Heart right ventricle (tissue), 16 donors: ENCODE measurements at regions not wholly inside any gene's neighbourhood (a gene's known extent, or its start where the extent isn't known, plus 50 kb on each side); places are given as distances from the start of the nearest gene placed in this dataset.
A peak's percentile ranks its signal among the peaks of the same experiment; 100 is the strongest.

Experiments used
- ATAC-seq, 8 donors: fragments of 200-7000 bp; cut with Tn5 transposase; one replicate each; pipeline ENCODE4 v1.9.1; 2020; ENCODE audit warnings: mild to moderate bottlenecking in 8 of 8, moderate library complexity in 8 of 8, moderate number of reproducible peaks in 1 of 8
- DNase-seq, 2 donors: peaks; one replicate each; pipeline ENCODE4 v3.0.0-alpha.2; 2020
- H3K27ac ChIP-seq, 10 donors: fragments of 200-600 bp; sonication (generic) in 2 of 10; one replicate each; pipeline versions ENCODE4 v1.5.0 to v1.8.0; 2020 to 2022; ENCODE audit warnings: mild to moderate bottlenecking in 3 of 10
- H3K27me3 ChIP-seq, 7 donors: fragments of 200-600 bp; one replicate each; pipeline ENCODE4 v1.8.0; 2021 to 2022; ENCODE audit warnings: mild to moderate bottlenecking in 2 of 7
- H3K36me3 ChIP-seq, 9 donors: fragments of 200-600 bp; sonication (generic) in 1 of 9; one replicate each; pipeline versions ENCODE4 v1.5.0 to v1.8.0; 2020 to 2022; ENCODE audit warnings: mild to moderate bottlenecking in 2 of 9
- H3K4me1 ChIP-seq, 9 donors: fragments of 200-600 bp; sonication (generic) in 1 of 9; one replicate each; pipeline versions ENCODE4 v1.5.0 to v1.8.0; 2020 to 2022; ENCODE audit warnings: mild to moderate bottlenecking in 4 of 9
- H3K4me3 ChIP-seq, 10 donors: fragments of 200-600 bp; sonication (generic) in 2 of 10; one replicate each; pipeline versions ENCODE4 v1.5.0 to v1.8.0; 2020 to 2022; ENCODE audit warnings: mild to moderate bottlenecking in 7 of 10, moderate library complexity in 2 of 10
- H3K9me3 ChIP-seq, 11 donors: fragments of 200-600 bp in 10 of 11; sonication (generic) in 2 of 11; one replicate each; pipeline versions ENCODE4 v1.5.0 to v1.8.0; 2013 to 2022; ENCODE audit warnings: mild to moderate bottlenecking in 2 of 11, control low read depth in 1 of 11, moderate library complexity in 1 of 11
- WGBS, 2 donors: extraction: QIAGEN DNeasy Blood & Tissue Kit; methylation state at CpG; one replicate each; pipeline ENCODE4 v1.1.7; 2013; ENCODE audit warnings: inconsistent platforms in 1 of 2; 5-methylcytosine and 5-hydroxymethylcytosine counted together
- intact Hi-C, 10 donors: fragments of 100-400 bp; cut with DNase I; formaldehyde crosslinking; loops; one replicate each; pipeline versions ENCODE4 v1.11.1 to v1.14.2; 2022
- TF ChIP-seq, protein P1 (sequence below), 9 donors: fragments of 200-600 bp; sonication (generic) in 2 of 9; IDR thresholded peaks; one replicate each; pipeline versions ENCODE4 v1.5.0 to v1.8.0; 2021 to 2022; ENCODE audit warnings: antibody characterized with exemption in 9 of 9, mild to moderate bottlenecking in 5 of 9, moderate library complexity in 1 of 9
- donor health status: Arrhythmogenic right ventricular cardiomyopathy.
- donor health status: ischemic (EF 13 %, LVEDD 7.1; RV severe dilation, severe dysfunction).
- donor health status: healthy with polysubstance abuse.
- donor health status: DM: no; HTN: yes; CAD: no.
- donor health status: DM: no; HTN: no; CAD: no.
- donor health status: ischemic (EF 25% LVEDD 6.9; RV normal size, moderate dysfunction).
- donor health status: ischemic (EF 25% LVEDD 5.7; RV mildly dilated, moderate dysfunction).
- donor health status: healthy.
- donor health status: DM: yes; HTN: yes; CAD: no.
- donor health status: Ischemic cardiomyopathy.
- donor health status: ischemic (EF 35%, LVEDD 5.7; RV mildly dilated, moderate dysfunction).
- donor health status: nonischemic (EF 11% LVEDD 7.7; RV severe dilation, severe dysfunction).
- donor health status: DM: yes; HTN: yes; CAD: no.
- donor health status: PGD.
- donor health status: ischemic (EF 29% LVEDD 5.4; RV normal size, mild dysfunction).
- donor health status: nonischemic (EF 23%, LVEDD 6.1; RV moderate dilation, normal function).

DNA sequence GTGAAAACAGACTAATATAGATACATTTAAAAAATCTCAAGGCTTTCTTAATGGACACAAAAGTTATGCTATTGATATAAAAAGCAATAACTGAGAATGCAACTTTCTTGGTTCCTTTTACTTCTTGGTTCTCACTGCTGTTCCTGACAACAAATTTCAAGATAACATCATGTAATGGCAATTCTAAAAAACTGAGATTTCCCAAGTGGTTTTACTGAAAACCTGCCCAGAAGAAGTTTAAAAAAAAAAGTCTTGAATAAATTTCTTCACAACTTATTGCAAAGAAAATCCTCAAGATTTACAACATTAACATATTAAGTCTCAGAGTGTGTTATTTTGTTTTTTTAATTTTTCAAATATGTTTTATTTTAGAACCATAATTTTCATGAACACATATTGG is 302.8 kb upstream of the COX7C start:
- ATAC-seq = no peak
- Histone ChIP-seq H3K9me3 (peaks cover 0 to 3% (median 0%) of the 10 kb centered on the region in 11 donors), H3K4me1 (no peaks in the 10 kb centered on the region), H3K27me3 (no peaks in the 10 kb centered on the region), H3K36me3 (no peaks in the 10 kb centered on the region), H3K27ac (peak overlapping the region in 2 of 10 donors; percentile 8 to 29), H3K4me3 (no peak overlapping the region)
- no peak for DNase-seq
- intact Hi-C loops = no loop called here
- TF ChIP-seq, protein P1, sequence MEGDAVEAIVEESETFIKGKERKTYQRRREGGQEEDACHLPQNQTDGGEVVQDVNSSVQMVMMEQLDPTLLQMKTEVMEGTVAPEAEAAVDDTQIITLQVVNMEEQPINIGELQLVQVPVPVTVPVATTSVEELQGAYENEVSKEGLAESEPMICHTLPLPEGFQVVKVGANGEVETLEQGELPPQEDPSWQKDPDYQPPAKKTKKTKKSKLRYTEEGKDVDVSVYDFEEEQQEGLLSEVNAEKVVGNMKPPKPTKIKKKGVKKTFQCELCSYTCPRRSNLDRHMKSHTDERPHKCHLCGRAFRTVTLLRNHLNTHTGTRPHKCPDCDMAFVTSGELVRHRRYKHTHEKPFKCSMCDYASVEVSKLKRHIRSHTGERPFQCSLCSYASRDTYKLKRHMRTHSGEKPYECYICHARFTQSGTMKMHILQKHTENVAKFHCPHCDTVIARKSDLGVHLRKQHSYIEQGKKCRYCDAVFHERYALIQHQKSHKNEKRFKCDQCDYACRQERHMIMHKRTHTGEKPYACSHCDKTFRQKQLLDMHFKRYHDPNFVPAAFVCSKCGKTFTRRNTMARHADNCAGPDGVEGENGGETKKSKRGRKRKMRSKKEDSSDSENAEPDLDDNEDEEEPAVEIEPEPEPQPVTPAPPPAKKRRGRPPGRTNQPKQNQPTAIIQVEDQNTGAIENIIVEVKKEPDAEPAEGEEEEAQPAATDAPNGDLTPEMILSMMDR (IDR thresholded peaks at IDR 0.05) = no peak

DNA sequence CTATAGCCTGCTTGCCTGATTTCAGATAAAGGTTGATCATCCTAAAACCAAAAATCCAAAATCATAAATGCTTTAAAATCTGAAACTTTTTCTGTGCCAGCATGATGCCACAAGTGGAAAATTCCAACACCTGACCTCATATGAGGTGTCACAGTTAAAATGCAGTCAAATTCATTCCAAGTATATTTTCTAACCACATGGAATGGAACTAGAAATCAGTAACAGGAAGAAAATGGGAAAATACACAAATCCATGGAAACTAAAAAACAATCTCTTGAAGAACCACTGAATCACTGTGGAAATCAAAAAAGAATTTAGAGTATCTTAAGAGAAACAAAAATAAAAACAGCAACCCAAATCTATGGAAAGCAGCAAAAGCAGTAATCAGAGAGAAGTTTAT is 297.5 kb upstream of the COX7C start:
- ATAC-seq (no peak), DNase-seq (no peak)
- Histone ChIP-seq H3K27me3 (no peaks in the 10 kb centered on the region), H3K36me3 (no peaks in the 10 kb centered on the region), H3K27ac (no peak overlapping the region), H3K4me3 (no peak overlapping the region), H3K4me1 (no peaks in the 10 kb centered on the region), H3K9me3 (peaks cover 0 to 3% (median 0%) of the 10 kb centered on the region in 11 donors)
- TF ChIP-seq, protein P1 (IDR thresholded peaks at IDR 0.05) = no peak
- intact Hi-C loops = no loop called here

DNA sequence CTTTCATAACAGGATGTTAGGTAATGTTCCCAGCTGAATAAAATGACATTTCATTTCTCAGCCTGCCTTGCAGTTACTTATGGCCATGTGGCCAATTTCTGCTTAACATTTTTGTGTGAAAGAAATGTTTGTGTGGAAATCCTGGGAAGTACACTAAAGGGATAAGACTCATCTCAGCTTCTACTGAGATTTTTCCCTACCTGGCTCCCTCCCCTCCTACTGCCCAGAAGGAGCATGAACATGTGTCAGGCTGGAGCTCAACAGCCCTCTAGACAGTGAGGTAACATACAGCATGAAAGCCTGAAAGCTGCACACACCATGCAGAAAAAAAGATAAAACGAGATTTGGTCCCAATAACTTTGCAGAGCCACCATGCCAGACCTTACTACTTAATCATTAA is 288.4 kb upstream of the COX7C start:
- WGBS, 2 donors = 52 to 67% methylated on average over 1 of the region's 1 CpG
- H3K9me3 ChIP-seq = peaks cover 0 to 6% (median 0%) of the 10 kb centered on the region in 11 donors
- peak in 1 of 8 donors; percentile 62 for ATAC-seq

DNA sequence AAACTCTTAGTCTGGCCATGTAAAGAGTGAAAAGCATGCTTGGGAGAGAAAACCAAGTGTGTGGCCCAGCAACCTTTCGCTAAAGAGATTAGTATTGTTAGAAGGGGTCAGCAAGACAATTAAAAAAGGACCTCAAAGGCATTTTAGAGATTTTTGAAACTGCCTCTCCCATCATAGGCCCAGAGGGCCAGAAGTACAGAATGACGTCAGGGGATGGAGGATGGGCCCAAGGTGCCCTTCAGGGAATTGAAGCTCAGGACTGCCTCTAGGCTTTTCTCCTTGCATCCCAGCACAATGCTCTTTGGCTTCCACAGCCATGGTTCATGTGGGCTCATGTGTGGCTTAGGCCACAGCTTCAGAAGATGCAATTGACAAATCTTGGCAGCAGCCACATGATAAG is 287.0 kb upstream of the COX7C start:
- DNase-seq = no peak
- H3K4me3 ChIP-seq = no peak overlapping the region
- TF ChIP-seq, protein P1 (IDR thresholded peaks at IDR 0.05) = no peak
- WGBS, 2 donors = 86 to 88% methylated on average over 2 of the region's 2 CpGs
- peaks cover 0 to 6% (median 0%) of the 10 kb centered on the region in 11 donors for H3K9me3 ChIP-seq
- H3K27me3 ChIP-seq = no peaks in the 10 kb centered on the region
- no peaks in the 10 kb centered on the region for H3K36me3 ChIP-seq
- no peak overlapping the region for H3K27ac ChIP-seq
- no peak for ATAC-seq
- intact Hi-C loops = no loop called here
- H3K4me1 ChIP-seq = no peaks in the 10 kb centered on the region

More for the DNA sequence above, 288.4 kb upstream of the COX7C start:
- intact Hi-C loops = no loop called here
- TF ChIP-seq, protein P1 (IDR thresholded peaks at IDR 0.05) = no peak
- H3K4me3 ChIP-seq = no peak overlapping the region
- no peaks in the 10 kb centered on the region for H3K4me1 ChIP-seq
- no peaks in the 10 kb centered on the region for H3K36me3 ChIP-seq
- DNase-seq = no peak
- H3K27ac ChIP-seq = no peak overlapping the region
- H3K27me3 ChIP-seq = no peaks in the 10 kb centered on the region

DNA sequence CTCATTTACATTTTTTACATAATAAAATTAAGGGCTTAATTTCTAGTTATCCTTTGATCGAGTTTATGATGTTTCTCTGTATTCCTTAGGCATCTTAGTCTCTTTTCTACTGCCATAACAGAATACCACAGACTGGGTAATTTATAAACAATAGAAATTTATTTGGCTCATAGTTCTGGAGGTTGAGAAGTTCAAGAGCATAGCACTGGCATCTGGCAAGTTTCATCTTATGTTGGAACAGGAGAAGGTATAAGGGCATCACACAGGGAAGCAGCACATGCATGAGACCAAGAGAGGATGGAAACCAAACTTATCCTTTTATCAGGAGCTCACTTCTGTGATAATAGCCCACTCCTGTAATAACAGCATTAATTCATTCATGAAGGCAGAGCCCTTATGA is 284.9 kb upstream of the COX7C start:
- Histone ChIP-seq H3K36me3 (no peaks in the 10 kb centered on the region), H3K4me1 (no peaks in the 10 kb centered on the region), H3K9me3 (peaks cover 0 to 6% (median 0%) of the 10 kb centered on the region in 11 donors), H3K27me3 (no peaks in the 10 kb centered on the region), H3K27ac (no peak overlapping the region), H3K4me3 (no peak overlapping the region)
- intact Hi-C loops = no loop called here
- 80% methylated on average over 1 of the region's 1 CpG for WGBS, 2 donors
- DNase-seq (no peak), ATAC-seq (no peak)
- TF ChIP-seq, protein P1 (IDR thresholded peaks at IDR 0.05) = no peak
